GM12891 (cell line): ENCODE measurements at regions not wholly inside any gene's neighbourhood (a gene's known extent, or its start where the extent isn't known, plus 50 kb on each side); places are given as distances from the start of the nearest gene placed in this dataset.

Experiments
- PAX5 ChIP-seq: IDR thresholded peaks from 2 replicates; pipeline ENCODE4 v1.6.1; 2011; ENCODE audit warnings: low read length, moderate library complexity, mild to moderate bottlenecking; ENCODE audit not compliant: insufficient read depth, severe bottlenecking
- POLR2A ChIP-seq: IDR thresholded peaks from 2 replicates; pipeline ENCODE4 v1.6.1; 2011; ENCODE audit warnings: low read depth, low read length, control low read depth
- POLR2AphosphoS5 ChIP-seq: IDR thresholded peaks from 2 replicates; pipeline ENCODE4 v1.6.1; 2011; ENCODE audit warnings: low read depth, low read length, control low read depth
- POU2F2 ChIP-seq: IDR thresholded peaks from 2 replicates; pipeline ENCODE4 v1.6.1; 2011; ENCODE audit warnings: low read depth, mild to moderate bottlenecking, control low read depth, low read length, moderate library complexity
- TAF1 ChIP-seq: IDR thresholded peaks from 2 replicates; pipeline ENCODE4 v1.6.1; 2011; ENCODE audit warnings: low read depth, low read length, control low read depth

DNA sequence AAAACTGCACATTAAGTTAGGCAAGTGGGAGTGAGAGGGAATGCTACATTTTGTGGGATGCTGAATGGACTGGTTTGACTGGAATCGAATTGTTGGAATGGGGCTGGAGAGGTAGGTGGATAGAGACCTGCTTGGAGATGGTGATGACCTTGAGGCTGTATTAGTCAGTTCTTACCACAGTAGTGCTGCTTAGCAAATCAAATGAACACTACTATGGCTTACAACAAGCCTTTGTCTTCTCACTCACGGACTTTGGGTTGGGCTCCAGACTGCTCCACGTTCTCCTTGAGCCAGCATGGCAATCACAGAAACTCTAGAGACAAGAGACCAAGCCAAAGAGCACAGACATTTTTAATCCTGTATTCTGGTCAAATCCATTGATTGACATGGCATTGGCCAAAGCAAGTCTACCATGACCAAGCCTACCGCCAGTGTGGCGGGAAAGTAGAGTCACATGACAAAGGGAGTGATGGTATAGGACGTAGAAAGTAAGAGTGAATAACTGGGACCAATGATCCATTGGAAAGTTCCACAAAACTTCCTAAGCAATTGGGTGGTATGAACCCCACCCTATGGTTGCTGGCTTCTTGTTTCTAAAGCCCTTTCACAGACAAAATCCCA is 70.3 kb upstream of the FOXP4 start:
- no peak for TF ChIP-seq POLR2A
- no peak for TF ChIP-seq POU2F2
- no peak for TF ChIP-seq TAF1
- no peak for TF ChIP-seq PAX5
- no peak for TF ChIP-seq POLR2AphosphoS5
